HG03460 (cell line): ENCODE measurements at regions not wholly inside any gene's neighbourhood (a gene's known extent, or its start where the extent isn't known, plus 50 kb on each side); places are given as distances from the start of the nearest gene placed in this dataset.
"Not testable (repeated sequence)": the region's sequence is repeated elsewhere in the genome, so short reads cannot be mapped to it uniquely, and the experiment has no call there.

Experiments used
- ATAC-seq: cut with Tn5 transposase; IDR thresholded peaks from one replicate; pipeline ENCODE4 v1.9.1; 2021; ENCODE audit not compliant: unreplicated experiment

GRCh38 chr4:114085611-114086345, 106.3 kb upstream of the ARSJ start:
- no peak for ATAC-seq

- no peak for ATAC-seq
Measured at GRCh38 chr4:114087596-114088230, 108.3 kb upstream of the ARSJ start.

GRCh38 chr4:114088481-114088880, 109.0 kb upstream of the ARSJ start:
- no peak for ATAC-seq

GRCh38 chr4:114091546-114091945, 112.1 kb upstream of the ARSJ start:
- ATAC-seq, result no peak

- ATAC-seq, result no peak
Measured at GRCh38 chr4:114093221-114093715, 113.8 kb upstream of the ARSJ start.

GRCh38 chr4:114100288-114101031, 121.0 kb upstream of the ARSJ start:
- ATAC-seq, result no peak

GRCh38 chr4:114103908-114104307, 124.5 kb upstream of the ARSJ start:
- ATAC-seq, result no peak

- no peak for ATAC-seq
Measured at GRCh38 chr4:114108869-114109268, 129.4 kb upstream of the ARSJ start.

GRCh38 chr4:114109776-114110175, 130.3 kb upstream of the ARSJ start:
- no peak for ATAC-seq

GRCh38 chr4:114115526-114115925, 136.1 kb upstream of the ARSJ start:
- ATAC-seq, result no peak

GRCh38 chr4:114116861-114117260, 137.4 kb upstream of the ARSJ start:
- no peak for ATAC-seq

GRCh38 chr4:114121221-114121620, 141.8 kb upstream of the ARSJ start:
- no peak for ATAC-seq

- ATAC-seq, result no peak
Measured at GRCh38 chr4:114132199-114132598, 152.8 kb upstream of the ARSJ start.

- ATAC-seq, result peak; percentile 70
Measured at GRCh38 chr4:114132830-114133229, 153.4 kb upstream of the ARSJ start.

- no peak for ATAC-seq
Measured at GRCh38 chr4:114136069-114136468, 156.6 kb upstream of the ARSJ start.

- ATAC-seq, result no peak
Measured at GRCh38 chr4:114137984-114138383, 158.5 kb upstream of the ARSJ start.

- ATAC-seq, result no peak
Measured at GRCh38 chr4:114146947-114147618, 167.6 kb upstream of the ARSJ start.

- not testable (repeated sequence) for ATAC-seq
Measured at GRCh38 chr4:114147619-114148208, 168.3 kb upstream of the ARSJ start.

GRCh38 chr4:114148372-114149070, 169.1 kb upstream of the ARSJ start:
- ATAC-seq, result not testable (repeated sequence)

GRCh38 chr4:114156371-114156770, 176.9 kb upstream of the ARSJ start:
- no peak for ATAC-seq
